ENCODE measurements at regions not wholly inside any gene's neighbourhood (a gene's known extent, or its start where the extent isn't known, plus 50 kb on each side); places are given as distances from the start of the nearest gene placed in this dataset.

DNA sequence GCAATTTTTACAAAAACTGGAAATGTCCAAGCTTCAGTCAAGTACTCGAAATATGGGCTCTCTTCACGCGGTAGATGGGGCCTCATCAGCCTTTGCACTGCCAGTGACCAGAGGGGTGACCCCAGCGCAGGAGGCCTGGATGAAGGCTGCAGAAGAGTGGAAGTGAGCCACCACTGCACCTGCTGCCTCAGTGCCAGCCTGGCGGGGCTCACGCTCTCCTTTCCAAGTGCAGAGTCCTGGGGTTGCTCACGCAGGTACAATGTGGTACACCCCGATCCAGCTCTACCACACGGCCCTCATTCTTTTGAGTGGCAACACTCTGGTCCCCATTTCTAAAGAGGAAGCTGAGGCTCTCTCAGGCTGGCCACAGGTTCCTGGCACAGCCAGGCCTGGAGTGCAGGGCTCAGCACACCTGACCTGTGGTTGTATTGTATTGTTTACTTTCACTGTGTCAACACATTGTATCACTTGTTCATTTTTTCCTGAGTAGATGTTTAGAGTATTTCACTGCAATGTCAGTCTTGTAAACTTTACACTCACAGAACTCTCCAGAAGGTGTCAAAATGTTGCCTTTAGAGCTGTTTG, 97.3 kb upstream of the SOX1 start:
- TF ChIP-seq, protein P1, sequence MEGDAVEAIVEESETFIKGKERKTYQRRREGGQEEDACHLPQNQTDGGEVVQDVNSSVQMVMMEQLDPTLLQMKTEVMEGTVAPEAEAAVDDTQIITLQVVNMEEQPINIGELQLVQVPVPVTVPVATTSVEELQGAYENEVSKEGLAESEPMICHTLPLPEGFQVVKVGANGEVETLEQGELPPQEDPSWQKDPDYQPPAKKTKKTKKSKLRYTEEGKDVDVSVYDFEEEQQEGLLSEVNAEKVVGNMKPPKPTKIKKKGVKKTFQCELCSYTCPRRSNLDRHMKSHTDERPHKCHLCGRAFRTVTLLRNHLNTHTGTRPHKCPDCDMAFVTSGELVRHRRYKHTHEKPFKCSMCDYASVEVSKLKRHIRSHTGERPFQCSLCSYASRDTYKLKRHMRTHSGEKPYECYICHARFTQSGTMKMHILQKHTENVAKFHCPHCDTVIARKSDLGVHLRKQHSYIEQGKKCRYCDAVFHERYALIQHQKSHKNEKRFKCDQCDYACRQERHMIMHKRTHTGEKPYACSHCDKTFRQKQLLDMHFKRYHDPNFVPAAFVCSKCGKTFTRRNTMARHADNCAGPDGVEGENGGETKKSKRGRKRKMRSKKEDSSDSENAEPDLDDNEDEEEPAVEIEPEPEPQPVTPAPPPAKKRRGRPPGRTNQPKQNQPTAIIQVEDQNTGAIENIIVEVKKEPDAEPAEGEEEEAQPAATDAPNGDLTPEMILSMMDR (IDR thresholded peaks at IDR 0.05 in 2 of 3, conservative IDR thresholded peaks at IDR 0.05 in 1 of 3; ENCODE audit: control insufficient read depth in 2 of 3, extremely low read depth in 1 of 3, insufficient read depth in 1 of 3, low read depth in 3 of 3, low read length in 3 of 3): no peak
- TF ChIP-seq SIX5 (IDR thresholded peaks at IDR 0.05; ENCODE audit: low read depth, low read length, severe bottlenecking) (no peak), SREBF2 (IDR thresholded peaks at IDR 0.05; ENCODE audit: low read length) (no peak), IKZF1 (conservative IDR thresholded peaks at IDR 0.05) (no peak), ZNF217 (IDR thresholded peaks at IDR 0.05) (no peak), JUNB (IDR thresholded peaks at IDR 0.05) (no peak), CHD1 (IDR thresholded peaks at IDR 0.05; ENCODE audit: low read depth, low read length) (no peak), GABPA (IDR thresholded peaks at IDR 0.05; ENCODE audit: low read depth) (no peak)
- TF ChIP-seq, protein P2, sequence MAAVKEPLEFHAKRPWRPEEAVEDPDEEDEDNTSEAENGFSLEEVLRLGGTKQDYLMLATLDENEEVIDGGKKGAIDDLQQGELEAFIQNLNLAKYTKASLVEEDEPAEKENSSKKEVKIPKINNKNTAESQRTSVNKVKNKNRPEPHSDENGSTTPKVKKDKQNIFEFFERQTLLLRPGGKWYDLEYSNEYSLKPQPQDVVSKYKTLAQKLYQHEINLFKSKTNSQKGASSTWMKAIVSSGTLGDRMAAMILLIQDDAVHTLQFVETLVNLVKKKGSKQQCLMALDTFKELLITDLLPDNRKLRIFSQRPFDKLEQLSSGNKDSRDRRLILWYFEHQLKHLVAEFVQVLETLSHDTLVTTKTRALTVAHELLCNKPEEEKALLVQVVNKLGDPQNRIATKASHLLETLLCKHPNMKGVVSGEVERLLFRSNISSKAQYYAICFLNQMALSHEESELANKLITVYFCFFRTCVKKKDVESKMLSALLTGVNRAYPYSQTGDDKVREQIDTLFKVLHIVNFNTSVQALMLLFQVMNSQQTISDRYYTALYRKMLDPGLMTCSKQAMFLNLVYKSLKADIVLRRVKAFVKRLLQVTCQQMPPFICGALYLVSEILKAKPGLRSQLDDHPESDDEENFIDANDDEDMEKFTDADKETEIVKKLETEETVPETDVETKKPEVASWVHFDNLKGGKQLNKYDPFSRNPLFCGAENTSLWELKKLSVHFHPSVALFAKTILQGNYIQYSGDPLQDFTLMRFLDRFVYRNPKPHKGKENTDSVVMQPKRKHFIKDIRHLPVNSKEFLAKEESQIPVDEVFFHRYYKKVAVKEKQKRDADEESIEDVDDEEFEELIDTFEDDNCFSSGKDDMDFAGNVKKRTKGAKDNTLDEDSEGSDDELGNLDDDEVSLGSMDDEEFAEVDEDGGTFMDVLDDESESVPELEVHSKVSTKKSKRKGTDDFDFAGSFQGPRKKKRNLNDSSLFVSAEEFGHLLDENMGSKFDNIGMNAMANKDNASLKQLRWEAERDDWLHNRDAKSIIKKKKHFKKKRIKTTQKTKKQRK (IDR thresholded peaks at IDR 0.05; ENCODE audit: low read depth, low read length): no peak

Data from GM12878 (cell line).